H1 (cell line): ENCODE measurements at regions not wholly inside any gene's neighbourhood (a gene's known extent, or its start where the extent isn't known, plus 50 kb on each side); places are given as distances from the start of the nearest gene placed in this dataset.

Experiments used
- CTCF ChIA-PET: fragments of 300-600 bp; sonication (Branson Sonifier 250); formaldehyde crosslinking; loops from one replicate; lab custom pipeline; 2021; ENCODE audit not compliant: partially characterized antibody; lab: Charles Lee
- POLR2A ChIA-PET: fragments of 300-600 bp; sonication (Branson Sonifier 250); formaldehyde crosslinking; loops from one replicate; lab custom pipeline; 2021; ENCODE audit warnings: inconsistent platforms; ENCODE audit not compliant: partially characterized antibody; lab: Charles Lee
- DNase-seq, 2 experiments: peaks; one replicate each; pipeline versions ENCODE4 v3.0.0 to v3.0.0-alpha.2; 2010 to 2022; ENCODE audit warnings: low spot score in 2 of 2, low read depth in 1 of 2, mixed read lengths in 1 of 2
- FAIRE-seq: peaks from 2 replicates; lab custom pipeline; 2011; peaks lifted over from hg19 to GRCh38; lab: Jason Lieb, UNC
- H2AFZ ChIP-seq: 2 replicates; pipeline ENCODE4 v1.8.1; 2012; ENCODE audit warnings: low read length, inconsistent platforms
- H2AK5ac ChIP-seq: 2 replicates; pipeline ENCODE4 v1.6.1; 2013; ENCODE audit warnings: low read depth, low read length
- H2BK120ac ChIP-seq: replicated peaks from 2 replicates; pipeline ENCODE3; 2013; ENCODE audit warnings: low read depth, low read length, inconsistent platforms
- H2BK12ac ChIP-seq: 2 replicates; pipeline ENCODE4 v1.6.1; 2013; ENCODE audit warnings: low read depth, low read length
- H2BK15ac ChIP-seq: 2 replicates; pipeline ENCODE4 v1.6.1; 2013; ENCODE audit warnings: low read length
- H2BK20ac ChIP-seq: 2 replicates; pipeline ENCODE4 v1.6.1; 2013; ENCODE audit warnings: low read length
- H2BK5ac ChIP-seq: 2 replicates; pipeline ENCODE4 v1.6.1; 2013; ENCODE audit warnings: low read depth, low read length
- H3K14ac ChIP-seq: 2 replicates; pipeline ENCODE4 v1.6.1; 2013; ENCODE audit warnings: inconsistent platforms; ENCODE audit not compliant: insufficient read length
- H3K18ac ChIP-seq: 2 replicates; pipeline ENCODE4 v1.6.1; 2013; ENCODE audit warnings: low read length; ENCODE audit errors: extremely low read depth
- H3K23ac ChIP-seq: 2 replicates; pipeline ENCODE4 v1.6.1; 2013; ENCODE audit warnings: inconsistent platforms; ENCODE audit not compliant: insufficient read length
- H3K23me2 ChIP-seq: 2 replicates; pipeline ENCODE4 v1.6.1; 2013; ENCODE audit warnings: low read depth, low read length
- H3K27ac ChIP-seq: 2 replicates; pipeline ENCODE4 v1.6.1; 2011; ENCODE audit warnings: low read depth, low read length, inconsistent platforms
- H3K27me3 ChIP-seq, 4 experiments: replicated peaks in 1 of 4; 1 replicate in 1 of 4; 2 replicates in 3 of 4; pipeline versions ENCODE4 v1.6.1 to v1.8.1; 2011 to 2013; ENCODE audit warnings: low read length in 3 of 4, mild to moderate bottlenecking in 3 of 4, inconsistent platforms in 2 of 4, mixed read lengths in 2 of 4, moderate library complexity in 1 of 4; ENCODE audit not compliant: control insufficient read depth in 3 of 4, insufficient read depth in 3 of 4; ENCODE audit errors: extremely low read depth in 1 of 4
- H3K36me3 ChIP-seq, 4 experiments: 2 replicates each; pipeline versions ENCODE4 v1.6.1 to v1.8.1; 2011 to 2013; ENCODE audit warnings: mild to moderate bottlenecking in 4 of 4, low read length in 3 of 4, moderate library complexity in 2 of 4, control low read depth in 1 of 4, inconsistent platforms in 1 of 4; ENCODE audit not compliant: insufficient read depth in 4 of 4, control insufficient read depth in 2 of 4
- H3K4ac ChIP-seq: replicated peaks from 2 replicates; pipeline ENCODE3; 2013; ENCODE audit warnings: low read length, low read depth, mixed read lengths, inconsistent platforms; ENCODE audit not compliant: insufficient read length
- H3K4me1 ChIP-seq, 4 experiments: replicated peaks in 1 of 4; 1 replicate in 1 of 4; 2 replicates in 3 of 4; pipeline versions ENCODE4 v1.6.1 to v1.8.1; 2011 to 2013; ENCODE audit warnings: low read length in 3 of 4, inconsistent platforms in 2 of 4, mixed read lengths in 1 of 4; ENCODE audit not compliant: insufficient read depth in 4 of 4, control insufficient read depth in 3 of 4
- H3K4me2 ChIP-seq, 2 experiments: 2 replicates each; pipeline versions ENCODE4 v1.6.1 to v1.8.1; 2011 to 2013; ENCODE audit warnings: low read depth in 2 of 2, low read length in 2 of 2, control low read depth in 1 of 2, inconsistent platforms in 1 of 2, mild to moderate bottlenecking in 1 of 2; ENCODE audit not compliant: insufficient read depth in 1 of 2
- H3K4me3 ChIP-seq, 4 experiments: fragments of 200-600, 300-600 bp in 1 of 4; sonication (generic), shearing (Covaris generic), sonication (Bioruptor Twin) in 1 of 4; 2 replicates each; pipeline versions ENCODE4 v1.5.1 to v1.8.1; 2011 to 2016; ENCODE audit warnings: low read length in 4 of 4, low read depth in 3 of 4, control low read depth in 2 of 4, inconsistent platforms in 2 of 4, mild to moderate bottlenecking in 2 of 4, mixed read lengths in 1 of 4, moderate library complexity in 1 of 4; ENCODE audit not compliant: insufficient read depth in 2 of 4; ENCODE audit errors: extremely low read depth in 1 of 4
- H3K56ac ChIP-seq: replicated peaks from 2 replicates; pipeline ENCODE3; 2013; ENCODE audit warnings: low read depth, mild to moderate bottlenecking, mixed read lengths, low read length, inconsistent platforms; ENCODE audit not compliant: insufficient read length
- H3K79me1 ChIP-seq: 2 replicates; pipeline ENCODE4 v1.6.1; 2013; ENCODE audit warnings: low read depth, low read length, control low read depth
- H3K79me2 ChIP-seq, 2 experiments: 2 replicates each; pipeline versions ENCODE4 v1.6.1 to v1.8.1; 2012 to 2013; ENCODE audit warnings: low read length in 2 of 2, mild to moderate bottlenecking in 2 of 2, inconsistent platforms in 1 of 2; ENCODE audit not compliant: insufficient read depth in 2 of 2, control insufficient read depth in 1 of 2
- H3K9ac ChIP-seq, 4 experiments: replicated peaks in 1 of 4; 1 replicate in 1 of 4; 2 replicates in 3 of 4; pipeline versions ENCODE4 v1.6.1 to v1.8.1; 2011 to 2013; ENCODE audit warnings: low read depth in 3 of 4, low read length in 3 of 4, control low read depth in 2 of 4, mild to moderate bottlenecking in 2 of 4, moderate library complexity in 2 of 4, inconsistent platforms in 1 of 4; ENCODE audit errors: extremely low read depth in 1 of 4
- H3K9me3 ChIP-seq, 2 experiments: 2 replicates each; pipeline versions ENCODE4 v1.6.1 to v1.8.1; 2012 to 2013; ENCODE audit warnings: mild to moderate bottlenecking in 2 of 2, moderate library complexity in 2 of 2, control low read depth in 1 of 2, inconsistent platforms in 1 of 2, low read depth in 1 of 2, low read length in 1 of 2, mixed read lengths in 1 of 2; ENCODE audit not compliant: insufficient read depth in 2 of 2
- H4K20me1 ChIP-seq, 2 experiments: replicated peaks in 1 of 2; 2 replicates each; pipeline versions ENCODE3 to v1.8.1; 2011 to 2013; ENCODE audit warnings: inconsistent platforms in 2 of 2, low read length in 2 of 2, mild to moderate bottlenecking in 1 of 2; ENCODE audit not compliant: insufficient read depth in 2 of 2, control insufficient read depth in 1 of 2
- H4K5ac ChIP-seq: 2 replicates; pipeline ENCODE4 v1.6.1; 2013; ENCODE audit warnings: low read length, low read depth, mixed read lengths, inconsistent platforms; ENCODE audit not compliant: insufficient read length
- H4K8ac ChIP-seq: 2 replicates; pipeline ENCODE4 v1.8.0; 2013; ENCODE audit warnings: mild to moderate bottlenecking, moderate library complexity, low read length, inconsistent platforms; ENCODE audit not compliant: insufficient read depth; ENCODE audit errors: extremely low read depth
- H4K91ac ChIP-seq: replicated peaks from 2 replicates; pipeline ENCODE3; 2013; ENCODE audit warnings: low read length, mixed read lengths, inconsistent platforms; ENCODE audit not compliant: insufficient read length
- BACH1 ChIP-seq: IDR thresholded peaks from 2 replicates; pipeline ENCODE4 v1.6.1; 2012; ENCODE audit warnings: low read length, improper control_type of control experiment
- CBX5 ChIP-seq: fragments of 300-800, 300-1000 bp; sonication (generic); IDR thresholded peaks from 2 replicates; pipeline ENCODE4 v1.7.1; 2016; ENCODE audit warnings: antibody characterized with exemption, low read length, low read depth
- EGR1 ChIP-seq: IDR thresholded peaks from 2 replicates; pipeline ENCODE4 v1.6.1; 2011; ENCODE audit warnings: low read depth, low read length, borderline replicate concordance
- GABPA ChIP-seq: IDR thresholded peaks from 2 replicates; pipeline ENCODE4 v1.6.1; 2011; ENCODE audit warnings: mild to moderate bottlenecking, low read length, moderate library complexity, borderline replicate concordance; ENCODE audit not compliant: insufficient read depth
- JUN ChIP-seq: IDR thresholded peaks from 2 replicates; pipeline ENCODE4 v1.6.1; 2011; ENCODE audit warnings: low read depth, mild to moderate bottlenecking, improper control_type of control experiment, low read length
- KDM4A ChIP-seq: IDR thresholded peaks from one replicate; pipeline ENCODE4 v1.7.1; 2012; ENCODE audit warnings: low read depth, mild to moderate bottlenecking, moderate library complexity, low read length, inconsistent platforms; ENCODE audit not compliant: severe bottlenecking
- NRF1 ChIP-seq: IDR thresholded peaks from 2 replicates; pipeline ENCODE4 v1.6.1; 2011; ENCODE audit warnings: mild to moderate bottlenecking, low read depth, low read length, improper control_type of control experiment
- POLR2A ChIP-seq, 2 experiments: IDR thresholded peaks; 1 replicate in 1 of 2; 2 replicates in 1 of 2; pipeline ENCODE4 v1.6.1; 2011; ENCODE audit warnings: low read depth in 2 of 2, low read length in 2 of 2, mild to moderate bottlenecking in 2 of 2; ENCODE audit errors: control extremely low read depth in 1 of 2
- SIN3A ChIP-seq, 2 experiments: IDR thresholded peaks in 1 of 2; conservative IDR thresholded peaks in 1 of 2; 2 replicates each; pipeline ENCODE4 v1.6.1; 2011 to 2012; ENCODE audit warnings: low read length in 2 of 2, improper control_type of control experiment in 1 of 2, low read depth in 1 of 2, mild to moderate bottlenecking in 1 of 2
- SIRT6 ChIP-seq: IDR thresholded peaks from one replicate; pipeline ENCODE4 v1.7.1; 2012; ENCODE audit warnings: low read length, inconsistent platforms
- SRF ChIP-seq: IDR thresholded peaks from 2 replicates; pipeline ENCODE4 v1.6.1; 2011; ENCODE audit warnings: mild to moderate bottlenecking, low read depth, low read length, moderate library complexity
- TEAD4 ChIP-seq: IDR thresholded peaks from 2 replicates; pipeline ENCODE4 v1.6.1; 2012; ENCODE audit warnings: low read depth, low read length, inconsistent platforms, mixed read lengths
- WGBS, 2 experiments: shearing (Covaris generic) in 1 of 2; methylation state at CpG; one replicate each; pipeline versions ENCODE4 v1.1.6 to v1.1.7; 2013 to 2015; ENCODE audit warnings: low lambda C conversion rate in 2 of 2, mixed read lengths in 2 of 2, inconsistent platforms in 1 of 2, low coverage in 1 of 2, missing lambda C conversion rate in 1 of 2; ENCODE audit not compliant: insufficient replicate concordance in 2 of 2, insufficient coverage in 1 of 2, insufficient read length in 1 of 2; ENCODE audit errors: extremely low coverage in 1 of 2, missing lambda C conversion rate in 1 of 2; 5-methylcytosine and 5-hydroxymethylcytosine counted together
- TF ChIP-seq, protein P1 (sequence below): IDR thresholded peaks from 2 replicates; pipeline ENCODE4 v1.6.1; 2011; ENCODE audit warnings: low read length, improper control_type of control experiment
- TF ChIP-seq, protein P2 (sequence below): IDR thresholded peaks from 2 replicates; pipeline ENCODE4 v1.6.1; 2012; ENCODE audit warnings: inconsistent platforms

DNA sequence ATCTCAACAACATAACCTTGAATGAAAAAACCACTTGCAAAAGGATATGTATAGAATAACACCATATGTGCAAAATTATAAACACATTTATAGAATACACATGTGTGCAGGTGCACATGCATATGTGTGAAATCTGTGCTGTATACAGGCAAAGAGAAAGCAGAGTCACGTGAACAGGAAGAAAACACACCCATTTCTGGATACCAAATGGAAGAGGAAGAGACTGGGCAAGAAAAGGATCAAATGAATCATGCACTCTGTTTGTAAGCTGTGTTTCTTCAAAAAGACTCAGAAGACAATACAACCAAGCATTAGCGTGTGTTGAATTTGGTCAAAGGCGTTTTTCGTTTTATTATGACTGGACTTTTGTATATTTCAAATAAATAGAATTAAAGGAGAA is 111.3 kb upstream of the ERG start:
- Histone ChIP-seq H2AFZ (no peak overlapping the region), H3K4me2 (no peak overlapping the region), H3K27me3 (no peaks in the 10 kb centered on the region), H3K23ac (no peak overlapping the region), H3K56ac (peak overlapping the region; percentile 77), H4K5ac (no peak overlapping the region), H3K79me1 (no peaks in the 10 kb centered on the region), H2BK20ac (no peak overlapping the region), H3K79me2 (no peaks in the 10 kb centered on the region), H2AK5ac (no peak overlapping the region), H2BK12ac (no peak overlapping the region), H4K20me1 (no peaks in the 10 kb centered on the region), H3K27ac (no peak overlapping the region), H2BK120ac (no peak overlapping the region), H3K4me3 (no peak overlapping the region), H3K18ac (no peak overlapping the region), H2BK5ac (no peak overlapping the region), H3K4ac (no peak overlapping the region), H3K23me2 (peaks cover 3% of the 10 kb centered on the region; the same call in 1 of the 2 replicates), H3K36me3 (no peaks in the 10 kb centered on the region), H2BK15ac (no peak overlapping the region), H3K9ac (no peak overlapping the region), H4K8ac (no peak overlapping the region), H3K4me1 (peaks cover 0 to 4% (median 0%) of the 10 kb centered on the region in 4 experiments; a peak in 1 of 7 replicates), H3K14ac (no peak overlapping the region), H3K9me3 (no peaks in the 10 kb centered on the region), H4K91ac (no peak overlapping the region)
- ChIA-PET CTCF (no interaction called here), POLR2A (no interaction called here)
- DNase-seq (no peak), FAIRE-seq (no peak)
- WGBS, 2 experiments: 93% methylated on average over 4 of the region's 4 CpGs; no CpG with 5 or more reads in 1 of the 2 experiments
- no peak for TF ChIP-seq CBX5
- no peak for TF ChIP-seq BACH1
- no peak for TF ChIP-seq POLR2A (IDR thresholded peaks at IDR 0.05; ENCODE audit: control extremely low read depth in 1 of 2, low read depth in 2 of 2, low read length in 2 of 2)
- no peak for TF ChIP-seq TEAD4
- TF ChIP-seq KDM4A: no peak
- TF ChIP-seq EGR1: no peak
- TF ChIP-seq, protein P1, sequence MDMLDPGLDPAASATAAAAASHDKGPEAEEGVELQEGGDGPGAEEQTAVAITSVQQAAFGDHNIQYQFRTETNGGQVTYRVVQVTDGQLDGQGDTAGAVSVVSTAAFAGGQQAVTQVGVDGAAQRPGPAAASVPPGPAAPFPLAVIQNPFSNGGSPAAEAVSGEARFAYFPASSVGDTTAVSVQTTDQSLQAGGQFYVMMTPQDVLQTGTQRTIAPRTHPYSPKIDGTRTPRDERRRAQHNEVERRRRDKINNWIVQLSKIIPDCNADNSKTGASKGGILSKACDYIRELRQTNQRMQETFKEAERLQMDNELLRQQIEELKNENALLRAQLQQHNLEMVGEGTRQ: no peak
- TF ChIP-seq SIN3A (conservative IDR thresholded peaks at IDR 0.05 in 1 of 2, IDR thresholded peaks at IDR 0.05 in 1 of 2; ENCODE audit: low read depth in 1 of 2, low read length in 2 of 2): no peak
- TF ChIP-seq NRF1: no peak
- TF ChIP-seq SIRT6: no peak
- TF ChIP-seq SRF: no peak
- TF ChIP-seq GABPA: no peak
- TF ChIP-seq, protein P2, sequence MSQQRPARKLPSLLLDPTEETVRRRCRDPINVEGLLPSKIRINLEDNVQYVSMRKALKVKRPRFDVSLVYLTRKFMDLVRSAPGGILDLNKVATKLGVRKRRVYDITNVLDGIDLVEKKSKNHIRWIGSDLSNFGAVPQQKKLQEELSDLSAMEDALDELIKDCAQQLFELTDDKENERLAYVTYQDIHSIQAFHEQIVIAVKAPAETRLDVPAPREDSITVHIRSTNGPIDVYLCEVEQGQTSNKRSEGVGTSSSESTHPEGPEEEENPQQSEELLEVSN: no peak
- no peak for TF ChIP-seq JUN
